H9 (cell line): ENCODE measurements at regions not wholly inside any gene's neighbourhood (a gene's known extent, or its start where the extent isn't known, plus 50 kb on each side); places are given as distances from the start of the nearest gene placed in this dataset.

Experiments used
- DNase-seq: peaks from one replicate; pipeline ENCODE4 v3.0.0-alpha.2; 2017
- H2AFZ ChIP-seq: one replicate; pipeline ENCODE4 v1.6.1; 2013; ENCODE audit warnings: mild to moderate bottlenecking, low read length, control low read depth, moderate library complexity
- H2AK5ac ChIP-seq: 2 replicates; pipeline ENCODE4 v1.6.1; 2013; ENCODE audit warnings: low read length, control low read depth, mixed read lengths; ENCODE audit not compliant: insufficient read length
- H2BK120ac ChIP-seq: one replicate; pipeline ENCODE4 v1.6.1; 2013; ENCODE audit warnings: low read depth, mild to moderate bottlenecking, low read length, control low read depth, inconsistent platforms; ENCODE audit not compliant: poor library complexity, severe bottlenecking
- H2BK12ac ChIP-seq: 2 replicates; pipeline ENCODE4 v1.6.1; 2013; ENCODE audit warnings: low read length, control low read depth, mixed read lengths, low read depth; ENCODE audit not compliant: insufficient read length
- H2BK15ac ChIP-seq: 2 replicates; pipeline ENCODE4 v1.6.1; 2013; ENCODE audit warnings: low read depth, low read length, control low read depth
- H2BK20ac ChIP-seq: one replicate; pipeline ENCODE4 v1.6.1; 2013; ENCODE audit warnings: low read depth, mild to moderate bottlenecking, low read length, control low read depth, inconsistent platforms; ENCODE audit not compliant: poor library complexity, severe bottlenecking
- H2BK5ac ChIP-seq: 2 replicates; pipeline ENCODE4 v1.6.1; 2013; ENCODE audit warnings: low read length, control low read depth, mixed read lengths; ENCODE audit not compliant: insufficient read length
- H3K14ac ChIP-seq: 2 replicates; pipeline ENCODE4 v1.6.1; 2013; ENCODE audit warnings: low read length, control low read depth; ENCODE audit not compliant: insufficient read depth
- H3K18ac ChIP-seq: 2 replicates; pipeline ENCODE4 v1.6.1; 2013; ENCODE audit warnings: low read depth, mild to moderate bottlenecking, mixed read lengths, low read length, control low read depth; ENCODE audit not compliant: insufficient read length
- H3K23ac ChIP-seq: 2 replicates; pipeline ENCODE4 v1.6.1; 2013; ENCODE audit warnings: low read length, control low read depth, mixed read lengths, low read depth; ENCODE audit not compliant: insufficient read length
- H3K23me2 ChIP-seq: 2 replicates; pipeline ENCODE4 v1.6.1; 2013; ENCODE audit warnings: low read depth, mild to moderate bottlenecking, mixed read lengths, low read length, control low read depth; ENCODE audit not compliant: insufficient read length, poor library complexity, severe bottlenecking
- H3K27ac ChIP-seq: 2 replicates; pipeline ENCODE4 v1.5.1; 2013; ENCODE audit warnings: low read length, control low read depth, mixed read lengths, low read depth; ENCODE audit not compliant: insufficient read length
- H3K27me3 ChIP-seq: 2 replicates; pipeline ENCODE4 v1.6.1; 2013; ENCODE audit warnings: low read length, control low read depth, inconsistent platforms; ENCODE audit not compliant: insufficient read depth
- H3K4ac ChIP-seq: 2 replicates; pipeline ENCODE4 v1.6.1; 2013; ENCODE audit warnings: low read depth, mild to moderate bottlenecking, control low read depth, inconsistent platforms, low read length, moderate library complexity
- H3K4me1 ChIP-seq: 2 replicates; pipeline ENCODE4 v1.6.1; 2013; ENCODE audit warnings: low read length, control low read depth, inconsistent platforms; ENCODE audit not compliant: insufficient read depth
- H3K4me2 ChIP-seq: 2 replicates; pipeline ENCODE4 v1.6.1; 2013; ENCODE audit warnings: low read length, control low read depth, mixed read lengths; ENCODE audit not compliant: insufficient read length, insufficient read depth
- H3K56ac ChIP-seq: 2 replicates; pipeline ENCODE4 v1.6.1; 2013; ENCODE audit warnings: low read depth, mild to moderate bottlenecking, mixed read lengths, low read length, control low read depth; ENCODE audit not compliant: insufficient read length
- H3K79me1 ChIP-seq: 2 replicates; pipeline ENCODE4 v1.6.1; 2013; ENCODE audit warnings: low read depth, mild to moderate bottlenecking, moderate library complexity, low read length, control low read depth, inconsistent platforms; ENCODE audit not compliant: insufficient read depth, poor library complexity, severe bottlenecking
- H3K79me2 ChIP-seq: 2 replicates; pipeline ENCODE4 v1.6.1; 2013; ENCODE audit warnings: low read length, control low read depth, inconsistent platforms; ENCODE audit not compliant: insufficient read depth
- H3K9ac ChIP-seq: 2 replicates; pipeline ENCODE4 v1.6.1; 2013; ENCODE audit warnings: low read length, control low read depth, mixed read lengths; ENCODE audit not compliant: insufficient read length; ENCODE audit errors: extremely low read depth
- H3K9me3 ChIP-seq: one replicate; pipeline ENCODE4 v1.6.1; 2013; ENCODE audit warnings: low read depth, low read length, inconsistent platforms; ENCODE audit not compliant: control insufficient read depth
- H3T11ph ChIP-seq: one replicate; pipeline ENCODE4 v1.6.1; 2013; ENCODE audit warnings: mild to moderate bottlenecking, low read length, control low read depth, inconsistent platforms
- H4K20me1 ChIP-seq: one replicate; pipeline ENCODE4 v1.6.1; 2013; ENCODE audit not compliant: control insufficient read depth, insufficient read length, insufficient read depth
- H4K5ac ChIP-seq: 2 replicates; pipeline ENCODE4 v1.6.1; 2013; ENCODE audit warnings: low read depth, mild to moderate bottlenecking, mixed read lengths, low read length, control low read depth; ENCODE audit not compliant: insufficient read length
- H4K8ac ChIP-seq: replicated peaks from 2 replicates; pipeline ENCODE4 v1.6.1; 2013; ENCODE audit warnings: low read length, control low read depth, mixed read lengths, low read depth; ENCODE audit not compliant: insufficient read length
- H4K91ac ChIP-seq: 2 replicates; pipeline ENCODE4 v1.6.1; 2013; ENCODE audit warnings: low read depth, mild to moderate bottlenecking, moderate library complexity, mixed read lengths, low read length, control low read depth; ENCODE audit not compliant: insufficient read length
- H3K27ac Mint-ChIP-seq, 3 experiments: 2 replicates in 2 of 3; 3 replicates in 1 of 3; pipeline ENCODE4 v1.8.0; 2020 to 2021; ENCODE audit warnings: mixed read lengths in 3 of 3, mild to moderate bottlenecking in 1 of 3, moderate library complexity in 1 of 3
- H3K27me3 Mint-ChIP-seq: 2 replicates; pipeline ENCODE4 v1.8.0; 2021; ENCODE audit warnings: low read depth, mild to moderate bottlenecking, moderate library complexity, mixed read lengths
- H3K36me3 Mint-ChIP-seq, 3 experiments: 2 replicates in 2 of 3; 3 replicates in 1 of 3; pipeline ENCODE4 v1.8.0; 2020 to 2021; ENCODE audit warnings: low read depth in 3 of 3, mixed read lengths in 3 of 3; ENCODE audit not compliant: insufficient read depth in 1 of 3
- H3K4me1 Mint-ChIP-seq, 2 experiments: 2 replicates each; pipeline ENCODE4 v1.8.0; 2020; ENCODE audit warnings: mixed read lengths in 2 of 2
- H3K4me3 Mint-ChIP-seq, 2 experiments: 2 replicates in 1 of 2; 3 replicates in 1 of 2; pipeline ENCODE4 v1.8.0; 2020 to 2021; ENCODE audit warnings: mild to moderate bottlenecking in 2 of 2, mixed read lengths in 2 of 2, moderate library complexity in 1 of 2
- H3K9me3 Mint-ChIP-seq, 2 experiments: 2 replicates in 1 of 2; 3 replicates in 1 of 2; pipeline ENCODE4 v1.8.0; 2020; ENCODE audit warnings: mild to moderate bottlenecking in 2 of 2, mixed read lengths in 2 of 2, moderate library complexity in 1 of 2
- WGBS: extraction: QIAGEN DNeasy Blood & Tissue Kit; methylation state at CpG from one replicate; pipeline ENCODE4 v1.1.7; 2013; ENCODE audit warnings: missing lambda C conversion rate, low lambda C conversion rate, mixed read lengths; ENCODE audit not compliant: insufficient read length; ENCODE audit errors: extremely low coverage; 5-methylcytosine and 5-hydroxymethylcytosine counted together
- TF ChIP-seq, protein P1 (sequence below): fragments of 200-600 bp; sonication (generic); conservative IDR thresholded peaks from 3 replicates; pipeline ENCODE4 v1.8.0; 2021; ENCODE audit warnings: antibody characterized with exemption, mild to moderate bottlenecking

DNA sequence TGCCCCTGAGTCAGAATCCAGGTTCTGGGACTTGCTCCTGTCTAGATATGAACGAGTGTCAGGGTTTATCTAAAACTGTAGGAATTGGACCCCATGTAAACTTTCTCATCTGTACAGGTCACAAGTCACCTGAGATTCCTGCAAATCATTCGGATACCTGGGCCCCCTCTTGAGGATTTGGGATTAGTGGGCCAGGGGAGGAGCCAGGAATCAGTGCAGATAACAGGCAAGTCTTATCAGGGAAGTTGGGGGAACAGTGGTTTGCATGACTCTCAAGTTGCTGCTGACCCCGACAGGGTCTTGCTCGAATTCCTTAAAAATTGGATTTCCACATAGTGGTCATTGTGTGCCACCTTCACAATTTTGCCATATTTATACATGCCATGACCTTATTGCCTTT lies 188.4 kb upstream of the LYZL1 start:
- H4K20me1 ChIP-seq: no peaks in the 10 kb centered on the region
- H2BK5ac ChIP-seq: no peak overlapping the region
- H3K27me3 ChIP-seq: no peaks in the 10 kb centered on the region
- DNase-seq: no peak
- no peaks in the 10 kb centered on the region for H3K4me1 ChIP-seq
- no peak overlapping the region for H3K9ac ChIP-seq
- no peaks in the 10 kb centered on the region for H3K79me1 ChIP-seq
- no peak overlapping the region for H2BK120ac ChIP-seq
- no peak overlapping the region for H3K27ac ChIP-seq
- H2AK5ac ChIP-seq: no peak overlapping the region
- no peak overlapping the region for H4K5ac ChIP-seq
- H3K27me3 Mint-ChIP-seq: no peaks in the 10 kb centered on the region
- no peak overlapping the region for H3K14ac ChIP-seq
- H4K91ac ChIP-seq: no peak overlapping the region
- no peak overlapping the region for H3K23ac ChIP-seq
- H3K4ac ChIP-seq: no peak overlapping the region
- H2BK20ac ChIP-seq: no peak overlapping the region
- H3K4me1 Mint-ChIP-seq: peaks cover 5 to 8% of the 10 kb centered on the region in 2 experiments; a peak in 3 of 4 replicates
- H2AFZ ChIP-seq: no peak overlapping the region
- H3K79me2 ChIP-seq: no peaks in the 10 kb centered on the region
- H3K18ac ChIP-seq: no peak overlapping the region
- H3K9me3 Mint-ChIP-seq: peaks cover 3 to 6% of the 10 kb centered on the region in 2 experiments
- H3K36me3 Mint-ChIP-seq: peaks cover 0 to 8% (median 1%) of the 10 kb centered on the region in 3 experiments; a peak in 2 of 7 replicates
- no peak overlapping the region for H3K27ac Mint-ChIP-seq
- H3K4me3 Mint-ChIP-seq: no peak overlapping the region
- no peak overlapping the region for H4K8ac ChIP-seq
- TF ChIP-seq, protein P1, sequence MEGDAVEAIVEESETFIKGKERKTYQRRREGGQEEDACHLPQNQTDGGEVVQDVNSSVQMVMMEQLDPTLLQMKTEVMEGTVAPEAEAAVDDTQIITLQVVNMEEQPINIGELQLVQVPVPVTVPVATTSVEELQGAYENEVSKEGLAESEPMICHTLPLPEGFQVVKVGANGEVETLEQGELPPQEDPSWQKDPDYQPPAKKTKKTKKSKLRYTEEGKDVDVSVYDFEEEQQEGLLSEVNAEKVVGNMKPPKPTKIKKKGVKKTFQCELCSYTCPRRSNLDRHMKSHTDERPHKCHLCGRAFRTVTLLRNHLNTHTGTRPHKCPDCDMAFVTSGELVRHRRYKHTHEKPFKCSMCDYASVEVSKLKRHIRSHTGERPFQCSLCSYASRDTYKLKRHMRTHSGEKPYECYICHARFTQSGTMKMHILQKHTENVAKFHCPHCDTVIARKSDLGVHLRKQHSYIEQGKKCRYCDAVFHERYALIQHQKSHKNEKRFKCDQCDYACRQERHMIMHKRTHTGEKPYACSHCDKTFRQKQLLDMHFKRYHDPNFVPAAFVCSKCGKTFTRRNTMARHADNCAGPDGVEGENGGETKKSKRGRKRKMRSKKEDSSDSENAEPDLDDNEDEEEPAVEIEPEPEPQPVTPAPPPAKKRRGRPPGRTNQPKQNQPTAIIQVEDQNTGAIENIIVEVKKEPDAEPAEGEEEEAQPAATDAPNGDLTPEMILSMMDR: no peak
- no peak overlapping the region for H3K56ac ChIP-seq
- H3K9me3 ChIP-seq: no peaks in the 10 kb centered on the region
- no peak overlapping the region for H3T11ph ChIP-seq
- no peaks in the 10 kb centered on the region for H3K23me2 ChIP-seq
- no peak overlapping the region for H2BK12ac ChIP-seq
- no peak overlapping the region for H2BK15ac ChIP-seq
- no peak overlapping the region for H3K4me2 ChIP-seq
- WGBS: no CpG with 5 or more reads among the region's 4 CpGs
